Tibial artery (tissue), 4 donors: ENCODE measurements at regions not wholly inside any gene's neighbourhood (a gene's known extent, or its start where the extent isn't known, plus 50 kb on each side); places are given as distances from the start of the nearest gene placed in this dataset.
A peak's percentile ranks its signal among the peaks of the same experiment; 100 is the strongest.

ENCODE experiments used
- DNase-seq, 2 donors: peaks; one replicate each; pipeline ENCODE4 v3.0.0-alpha.2; 2019
- H3K27ac ChIP-seq, 2 donors: fragments of 200-600 bp; sonication (generic) in 1 of 2; 1 replicate in 1 of 2; 2 replicates in 1 of 2; pipeline ENCODE4 v1.5.1; 2018 to 2019; ENCODE audit warnings: mild to moderate bottlenecking in 1 of 2
- H3K27me3 ChIP-seq, 2 donors: fragments of 200-600 bp; sonication (generic) in 1 of 2; one replicate each; pipeline versions ENCODE4 v1.5.1 to v1.6.0; 2016 to 2019
- H3K36me3 ChIP-seq, 3 donors: fragments of 200-600 bp; sonication (generic) in 2 of 3; one replicate each; pipeline ENCODE4 v1.5.1; 2016 to 2019; ENCODE audit warnings: mild to moderate bottlenecking in 2 of 3
- H3K4me1 ChIP-seq, 4 donors: fragments of 200-600 bp; sonication (generic) in 2 of 4; 1 replicate in 3 of 4; 2 replicates in 1 of 4; pipeline ENCODE4 v1.5.1; 2016 to 2019
- H3K4me3 ChIP-seq, 2 donors: fragments of 200-600 bp; sonication (generic) in 1 of 2; 1 replicate in 1 of 2; 2 replicates in 1 of 2; pipeline ENCODE4 v1.5.1; 2018 to 2019; ENCODE audit warnings: mild to moderate bottlenecking in 2 of 2
- H3K9me3 ChIP-seq, 3 donors: fragments of 200-600 bp; sonication (generic) in 1 of 3; one replicate each; pipeline ENCODE4 v1.5.1; 2016 to 2019
- intact Hi-C: fragments of 100-400 bp; cut with DNase I; formaldehyde crosslinking; loops from one replicate; pipeline ENCODE4 v1.15.0; 2023; ENCODE audit warnings: low total_unique reads
- TF ChIP-seq, protein P1 (sequence below), 2 experiments: fragments of 200-600 bp in 1 of 2; fragments of 450-650 bp in 1 of 2; IDR thresholded peaks; one replicate each; pipeline ENCODE4 v1.5.1; 2017 to 2019; ENCODE audit warnings: antibody characterized with exemption in 2 of 2, mild to moderate bottlenecking in 1 of 2, moderate library complexity in 1 of 2

- DNase-seq: no peak
- Histone ChIP-seq H3K9me3 (no peaks in the 10 kb centered on the region), H3K27ac (peak overlapping the region in 1 of 2 donors; percentile 46), H3K4me3 (no peak overlapping the region), H3K36me3 (no peaks in the 10 kb centered on the region), H3K4me1 (peaks cover 0 to 17% (median 4%) of the 10 kb centered on the region in 4 donors), H3K27me3 (no peaks in the 10 kb centered on the region)
- intact Hi-C loops: no loop called here
- TF ChIP-seq, protein P1, sequence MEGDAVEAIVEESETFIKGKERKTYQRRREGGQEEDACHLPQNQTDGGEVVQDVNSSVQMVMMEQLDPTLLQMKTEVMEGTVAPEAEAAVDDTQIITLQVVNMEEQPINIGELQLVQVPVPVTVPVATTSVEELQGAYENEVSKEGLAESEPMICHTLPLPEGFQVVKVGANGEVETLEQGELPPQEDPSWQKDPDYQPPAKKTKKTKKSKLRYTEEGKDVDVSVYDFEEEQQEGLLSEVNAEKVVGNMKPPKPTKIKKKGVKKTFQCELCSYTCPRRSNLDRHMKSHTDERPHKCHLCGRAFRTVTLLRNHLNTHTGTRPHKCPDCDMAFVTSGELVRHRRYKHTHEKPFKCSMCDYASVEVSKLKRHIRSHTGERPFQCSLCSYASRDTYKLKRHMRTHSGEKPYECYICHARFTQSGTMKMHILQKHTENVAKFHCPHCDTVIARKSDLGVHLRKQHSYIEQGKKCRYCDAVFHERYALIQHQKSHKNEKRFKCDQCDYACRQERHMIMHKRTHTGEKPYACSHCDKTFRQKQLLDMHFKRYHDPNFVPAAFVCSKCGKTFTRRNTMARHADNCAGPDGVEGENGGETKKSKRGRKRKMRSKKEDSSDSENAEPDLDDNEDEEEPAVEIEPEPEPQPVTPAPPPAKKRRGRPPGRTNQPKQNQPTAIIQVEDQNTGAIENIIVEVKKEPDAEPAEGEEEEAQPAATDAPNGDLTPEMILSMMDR (IDR thresholded peaks at IDR 0.05): no peak
These were observed 56.2 kb upstream of the DDHD1 start for GRCh38 chr14:53209370-53209769.
